ENCODE measurements at regions not wholly inside any gene's neighbourhood (a gene's known extent, or its start where the extent isn't known, plus 50 kb on each side); places are given as distances from the start of the nearest gene placed in this dataset.

DNA sequence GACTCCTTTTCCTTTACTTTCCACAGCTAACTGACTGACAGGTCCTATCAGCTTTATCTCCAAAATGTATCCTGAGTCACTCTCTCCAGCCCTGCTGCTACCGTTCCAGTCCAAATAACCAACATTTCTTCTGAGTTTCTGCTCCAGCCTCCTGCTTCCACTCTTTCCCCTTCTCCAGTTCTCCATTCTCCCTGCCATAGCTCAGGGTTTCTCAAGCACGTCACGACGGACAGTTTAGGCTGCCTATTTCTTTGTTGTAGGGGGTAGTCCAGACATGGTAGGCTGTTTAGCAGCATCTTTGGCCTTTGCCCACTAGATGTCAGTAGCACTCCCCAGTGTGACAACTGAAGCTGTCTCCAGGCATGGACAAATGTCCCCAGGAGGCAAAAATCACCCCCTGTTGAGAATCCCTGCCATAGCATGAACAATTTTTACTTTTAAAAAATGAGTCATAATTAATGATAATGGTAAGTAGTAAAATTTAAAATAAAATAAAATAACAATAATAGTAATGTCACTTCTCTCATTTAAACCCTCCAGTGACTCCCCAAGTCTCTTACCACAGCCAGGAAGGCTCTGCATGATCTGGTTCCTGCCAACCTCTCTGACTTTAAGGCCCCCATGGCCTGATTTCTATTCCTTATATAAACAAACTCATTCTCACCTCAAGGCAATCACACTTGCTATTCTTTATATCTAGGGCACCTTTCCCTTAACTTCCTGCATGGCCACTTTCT, 105.4 kb upstream of the FER start:
- H3K27ac Mint-ChIP-seq, result peak overlapping the region; percentile 66
- H3K36me3 Mint-ChIP-seq (ENCODE audit: low read depth), result peaks cover 8% of the 10 kb centered on the region
- peaks cover 2% of the 10 kb centered on the region for H3K27me3 Mint-ChIP-seq (ENCODE audit: insufficient read depth, low read depth, poor library complexity)
- no peak overlapping the region for H3K4me3 Mint-ChIP-seq
- DNase-seq (ENCODE audit: low spot score) (peak; percentile 84), ATAC-seq (peak; percentile 99)
- Histone ChIP-seq H3F3A (replicated peaks; ENCODE audit: low read depth) (no peaks in the 10 kb centered on the region), H3K4me3 (no peak overlapping the region), H3K27ac (ENCODE audit: low read depth) (no peak overlapping the region), H3K27me3 (ENCODE audit: insufficient read depth) (no peaks in the 10 kb centered on the region), H3K36me3 (ENCODE audit: insufficient read depth) (no peaks in the 10 kb centered on the region; the same call in 1 of the 2 replicates), H3K9me2 (ENCODE audit: insufficient read depth) (peaks cover 2% of the 10 kb centered on the region; the same call in 1 of the 2 replicates), H2AFZ (peak overlapping the region; percentile 78), H4K20me1 (replicated peaks; ENCODE audit: insufficient read depth) (no peaks in the 10 kb centered on the region), H3K79me2 (replicated peaks; ENCODE audit: insufficient read depth) (no peaks in the 10 kb centered on the region), H3K4me2 (no peak overlapping the region), H3K4me1 (ENCODE audit: insufficient read depth) (peaks cover 5% of the 10 kb centered on the region)
- H3K4me1 Mint-ChIP-seq, result peaks cover 14% of the 10 kb centered on the region
- no peak for TF ChIP-seq EZH2 (IDR thresholded peaks at IDR 0.05; ENCODE audit: low read depth, unreplicated experiment)
- TF ChIP-seq, protein P1, sequence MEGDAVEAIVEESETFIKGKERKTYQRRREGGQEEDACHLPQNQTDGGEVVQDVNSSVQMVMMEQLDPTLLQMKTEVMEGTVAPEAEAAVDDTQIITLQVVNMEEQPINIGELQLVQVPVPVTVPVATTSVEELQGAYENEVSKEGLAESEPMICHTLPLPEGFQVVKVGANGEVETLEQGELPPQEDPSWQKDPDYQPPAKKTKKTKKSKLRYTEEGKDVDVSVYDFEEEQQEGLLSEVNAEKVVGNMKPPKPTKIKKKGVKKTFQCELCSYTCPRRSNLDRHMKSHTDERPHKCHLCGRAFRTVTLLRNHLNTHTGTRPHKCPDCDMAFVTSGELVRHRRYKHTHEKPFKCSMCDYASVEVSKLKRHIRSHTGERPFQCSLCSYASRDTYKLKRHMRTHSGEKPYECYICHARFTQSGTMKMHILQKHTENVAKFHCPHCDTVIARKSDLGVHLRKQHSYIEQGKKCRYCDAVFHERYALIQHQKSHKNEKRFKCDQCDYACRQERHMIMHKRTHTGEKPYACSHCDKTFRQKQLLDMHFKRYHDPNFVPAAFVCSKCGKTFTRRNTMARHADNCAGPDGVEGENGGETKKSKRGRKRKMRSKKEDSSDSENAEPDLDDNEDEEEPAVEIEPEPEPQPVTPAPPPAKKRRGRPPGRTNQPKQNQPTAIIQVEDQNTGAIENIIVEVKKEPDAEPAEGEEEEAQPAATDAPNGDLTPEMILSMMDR (conservative IDR thresholded peaks at IDR 0.05; ENCODE audit: low read depth in 2 of 2), result peak; percentile 85 to 96
- peaks cover 9% of the 10 kb centered on the region for H3K9me3 Mint-ChIP-seq

DNA sequence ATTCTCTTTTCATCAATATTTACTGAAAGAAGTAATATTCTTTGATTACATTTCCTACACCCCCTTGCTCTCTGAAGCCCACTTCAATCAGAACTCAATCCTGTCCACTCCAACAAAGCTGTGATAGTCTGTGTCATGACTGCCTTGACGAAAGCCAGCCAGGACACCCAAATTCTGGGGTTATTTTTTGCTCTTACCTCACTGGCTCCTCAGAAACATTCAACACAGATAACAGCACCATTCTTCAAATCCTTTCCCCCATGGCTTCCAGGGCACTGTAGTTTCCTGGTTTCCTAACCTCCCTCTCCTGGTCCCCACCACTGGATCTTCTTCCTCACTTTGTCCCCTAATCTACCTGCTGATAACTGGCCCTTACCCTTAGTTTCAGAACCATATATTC, 106.1 kb upstream of the FER start:
- ATAC-seq, result no peak
- Mint-ChIP-seq H3K4me3 (no peak overlapping the region), H3K27ac (no peak overlapping the region; the same call in 1 of the 2 replicates), H3K27me3 (ENCODE audit: insufficient read depth, low read depth, poor library complexity) (peaks cover 2% of the 10 kb centered on the region), H3K9me3 (peaks cover 2% of the 10 kb centered on the region; the same call in 2 of the 3 replicates), H3K36me3 (ENCODE audit: low read depth) (peaks cover 1% of the 10 kb centered on the region), H3K4me1 (peaks cover 21% of the 10 kb centered on the region)
- Histone ChIP-seq H4K20me1 (replicated peaks; ENCODE audit: insufficient read depth) (no peaks in the 10 kb centered on the region), H3K36me3 (ENCODE audit: insufficient read depth) (no peaks in the 10 kb centered on the region; the same call in 1 of the 2 replicates), H3K4me3 (no peak overlapping the region), H3F3A (replicated peaks; ENCODE audit: low read depth) (no peaks in the 10 kb centered on the region), H3K27ac (ENCODE audit: low read depth) (no peak overlapping the region), H2AFZ (peak overlapping the region; percentile 78), H3K4me1 (ENCODE audit: insufficient read depth) (peaks cover 13% of the 10 kb centered on the region), H3K9me2 (ENCODE audit: insufficient read depth) (peaks cover 2% of the 10 kb centered on the region; the same call in 1 of the 2 replicates), H3K79me2 (replicated peaks; ENCODE audit: insufficient read depth) (no peaks in the 10 kb centered on the region), H3K4me2 (no peak overlapping the region), H3K27me3 (ENCODE audit: insufficient read depth) (no peaks in the 10 kb centered on the region)
- DNase-seq (ENCODE audit: low spot score), result no peak
- TF ChIP-seq JUNB (IDR thresholded peaks at IDR 0.05; ENCODE audit: unreplicated experiment) (no peak), CREB1 (CRISPR knock-in tag; IDR thresholded peaks at IDR 0.05; ENCODE audit: low read depth) (no peak), POLR2AphosphoS5 (IDR thresholded peaks at IDR 0.05; ENCODE audit: low read depth) (no peak), NANOG (IDR thresholded peaks at IDR 0.05; ENCODE audit: borderline replicate concordance) (no peak), STAT1 (IDR thresholded peaks at IDR 0.05; ENCODE audit: unreplicated experiment) (no peak), EZH2phosphoT487 (IDR thresholded peaks at IDR 0.05; ENCODE audit: unreplicated experiment) (no peak), ZNF114 (CRISPR knock-in tag; IDR thresholded peaks at IDR 0.05) (no peak), EZH2 (IDR thresholded peaks at IDR 0.05; ENCODE audit: low read depth, unreplicated experiment) (no peak)
- TF ChIP-seq, protein P2, sequence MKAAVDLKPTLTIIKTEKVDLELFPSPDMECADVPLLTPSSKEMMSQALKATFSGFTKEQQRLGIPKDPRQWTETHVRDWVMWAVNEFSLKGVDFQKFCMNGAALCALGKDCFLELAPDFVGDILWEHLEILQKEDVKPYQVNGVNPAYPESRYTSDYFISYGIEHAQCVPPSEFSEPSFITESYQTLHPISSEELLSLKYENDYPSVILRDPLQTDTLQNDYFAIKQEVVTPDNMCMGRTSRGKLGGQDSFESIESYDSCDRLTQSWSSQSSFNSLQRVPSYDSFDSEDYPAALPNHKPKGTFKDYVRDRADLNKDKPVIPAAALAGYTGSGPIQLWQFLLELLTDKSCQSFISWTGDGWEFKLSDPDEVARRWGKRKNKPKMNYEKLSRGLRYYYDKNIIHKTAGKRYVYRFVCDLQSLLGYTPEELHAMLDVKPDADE (IDR thresholded peaks at IDR 0.05), result no peak
- TF ChIP-seq, protein P3, sequence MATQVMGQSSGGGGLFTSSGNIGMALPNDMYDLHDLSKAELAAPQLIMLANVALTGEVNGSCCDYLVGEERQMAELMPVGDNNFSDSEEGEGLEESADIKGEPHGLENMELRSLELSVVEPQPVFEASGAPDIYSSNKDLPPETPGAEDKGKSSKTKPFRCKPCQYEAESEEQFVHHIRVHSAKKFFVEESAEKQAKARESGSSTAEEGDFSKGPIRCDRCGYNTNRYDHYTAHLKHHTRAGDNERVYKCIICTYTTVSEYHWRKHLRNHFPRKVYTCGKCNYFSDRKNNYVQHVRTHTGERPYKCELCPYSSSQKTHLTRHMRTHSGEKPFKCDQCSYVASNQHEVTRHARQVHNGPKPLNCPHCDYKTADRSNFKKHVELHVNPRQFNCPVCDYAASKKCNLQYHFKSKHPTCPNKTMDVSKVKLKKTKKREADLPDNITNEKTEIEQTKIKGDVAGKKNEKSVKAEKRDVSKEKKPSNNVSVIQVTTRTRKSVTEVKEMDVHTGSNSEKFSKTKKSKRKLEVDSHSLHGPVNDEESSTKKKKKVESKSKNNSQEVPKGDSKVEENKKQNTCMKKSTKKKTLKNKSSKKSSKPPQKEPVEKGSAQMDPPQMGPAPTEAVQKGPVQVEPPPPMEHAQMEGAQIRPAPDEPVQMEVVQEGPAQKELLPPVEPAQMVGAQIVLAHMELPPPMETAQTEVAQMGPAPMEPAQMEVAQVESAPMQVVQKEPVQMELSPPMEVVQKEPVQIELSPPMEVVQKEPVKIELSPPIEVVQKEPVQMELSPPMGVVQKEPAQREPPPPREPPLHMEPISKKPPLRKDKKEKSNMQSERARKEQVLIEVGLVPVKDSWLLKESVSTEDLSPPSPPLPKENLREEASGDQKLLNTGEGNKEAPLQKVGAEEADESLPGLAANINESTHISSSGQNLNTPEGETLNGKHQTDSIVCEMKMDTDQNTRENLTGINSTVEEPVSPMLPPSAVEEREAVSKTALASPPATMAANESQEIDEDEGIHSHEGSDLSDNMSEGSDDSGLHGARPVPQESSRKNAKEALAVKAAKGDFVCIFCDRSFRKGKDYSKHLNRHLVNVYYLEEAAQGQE (IDR thresholded peaks at IDR 0.05; ENCODE audit: unreplicated experiment), result no peak
- TF ChIP-seq, protein P1 (conservative IDR thresholded peaks at IDR 0.05; ENCODE audit: low read depth in 2 of 2), result no peak

Data from GM23338 (cell line).